Fibroblast of lung (primary cell): ENCODE measurements at regions not wholly inside any gene's neighbourhood (a gene's known extent, or its start where the extent isn't known, plus 50 kb on each side); places are given as distances from the start of the nearest gene placed in this dataset.

Experiments
- DNase-seq, 2 donors: peaks; one replicate each; pipeline versions ENCODE4 v3.0.0 to v3.0.0-alpha.2; 2010; ENCODE audit warnings: low read depth in 2 of 2
- H2AFZ ChIP-seq: 2 replicates; pipeline ENCODE4 v1.5.1; 2012; ENCODE audit warnings: low read length, control low read depth, inconsistent platforms
- H3K27ac ChIP-seq: 2 replicates; pipeline ENCODE4 v1.5.1; 2011; ENCODE audit warnings: low read length, control low read depth; ENCODE audit not compliant: insufficient read depth
- H3K27me3 ChIP-seq: 2 replicates; pipeline ENCODE4 v1.5.1; 2011; ENCODE audit warnings: mild to moderate bottlenecking, low read length; ENCODE audit not compliant: control insufficient read depth, insufficient read depth
- H3K36me3 ChIP-seq: 2 replicates; pipeline ENCODE4 v1.5.1; 2011; ENCODE audit warnings: low read length; ENCODE audit not compliant: control insufficient read depth, insufficient read depth
- H3K4me1 ChIP-seq: 2 replicates; pipeline ENCODE4 v1.5.1; 2011; ENCODE audit warnings: low read length; ENCODE audit not compliant: control insufficient read depth, insufficient read depth; ENCODE audit errors: extremely low read depth
- H3K4me2 ChIP-seq: 2 replicates; pipeline ENCODE4 v1.5.1; 2011; ENCODE audit warnings: low read length, control low read depth; ENCODE audit not compliant: insufficient read depth; ENCODE audit errors: extremely low read depth
- H3K4me3 ChIP-seq, 4 experiments: fragments of 200-600 bp in 1 of 4; sonication (generic) in 1 of 4; replicated peaks in 1 of 4; 2 replicates each; pipeline ENCODE4 v1.5.1; 2011 to 2016; ENCODE audit warnings: low read length in 4 of 4, low read depth in 3 of 4, mild to moderate bottlenecking in 3 of 4, control low read depth in 2 of 4, inconsistent platforms in 1 of 4, mixed read lengths in 1 of 4; ENCODE audit not compliant: insufficient read depth in 1 of 4; ENCODE audit errors: control extremely low read depth in 1 of 4
- H3K79me2 ChIP-seq: 2 replicates; pipeline ENCODE4 v1.5.1; 2012; ENCODE audit warnings: mild to moderate bottlenecking, low read length, inconsistent platforms; ENCODE audit not compliant: control insufficient read depth, insufficient read depth
- H3K9ac ChIP-seq: 2 replicates; pipeline ENCODE4 v1.5.1; 2011; ENCODE audit warnings: mild to moderate bottlenecking, low read length, control low read depth; ENCODE audit not compliant: insufficient read depth
- H3K9me3 ChIP-seq: 2 replicates; pipeline ENCODE4 v1.5.1; 2012; ENCODE audit warnings: low read depth, low read length; ENCODE audit not compliant: control insufficient read depth, insufficient read depth
- H4K20me1 ChIP-seq: 2 replicates; pipeline ENCODE4 v1.5.1; 2011; ENCODE audit warnings: low read length; ENCODE audit not compliant: control insufficient read depth, insufficient read depth; ENCODE audit errors: extremely low read depth
- EZH2 ChIP-seq: IDR thresholded peaks from 2 replicates; pipeline ENCODE4 v1.5.1; 2012; ENCODE audit warnings: low read length, control low read depth, mild to moderate bottlenecking; ENCODE audit errors: missing control alignments
- TF ChIP-seq, protein P1 (sequence below), 2 donors: IDR thresholded peaks in 1 of 2; conservative IDR thresholded peaks in 1 of 2; 1 replicate in 1 of 2; 2 replicates in 1 of 2; pipeline ENCODE4 v1.5.1; 2011 to 2012; ENCODE audit warnings: low read length in 2 of 2, control low read depth in 1 of 2, inconsistent platforms in 1 of 2, low read depth in 1 of 2, mild to moderate bottlenecking in 1 of 2

DNA sequence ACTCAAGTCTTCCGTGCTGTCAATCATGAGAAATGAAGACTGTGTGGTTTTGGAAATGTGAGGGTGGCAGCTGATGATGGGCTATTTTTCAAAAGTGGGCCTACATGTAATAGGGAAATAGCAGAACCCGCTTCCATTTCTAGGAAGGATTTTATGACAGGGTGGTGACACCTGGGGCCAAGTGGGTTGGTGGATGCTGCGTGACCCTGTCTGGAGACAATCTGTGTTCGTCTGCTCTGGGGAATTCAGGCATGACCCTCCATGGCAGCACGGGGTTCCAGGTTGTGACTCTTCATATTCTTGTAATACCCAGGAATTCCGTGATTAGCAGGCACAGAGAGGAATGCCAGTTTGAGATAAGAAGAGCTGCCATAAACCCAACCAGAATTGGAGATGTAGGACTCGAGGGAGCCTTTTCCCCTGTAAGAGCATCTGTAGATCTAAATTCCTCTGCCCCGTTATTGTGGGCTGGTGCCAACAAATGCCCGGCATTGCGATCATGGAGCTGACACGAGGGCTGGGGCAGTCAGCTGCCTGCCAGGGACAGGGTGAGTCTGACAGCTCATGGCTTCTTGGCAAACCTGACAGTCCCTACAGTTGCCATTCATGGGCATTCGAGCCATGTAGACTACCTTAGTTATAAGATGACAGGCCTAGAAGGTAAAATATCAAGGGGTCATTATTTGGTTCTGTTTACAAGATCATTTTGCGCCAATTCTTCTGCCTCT, 279.7 kb downstream of the GADD45G start:
- H3K4me2 ChIP-seq = no peak overlapping the region
- no peak for DNase-seq
- no peaks in the 10 kb centered on the region for H3K4me1 ChIP-seq
- H3K4me3 ChIP-seq = no peak overlapping the region
- H3K9me3 ChIP-seq = no peaks in the 10 kb centered on the region
- H4K20me1 ChIP-seq = no peaks in the 10 kb centered on the region
- no peak overlapping the region for H3K9ac ChIP-seq
- H3K27me3 ChIP-seq = no peaks in the 10 kb centered on the region
- no peaks in the 10 kb centered on the region for H3K36me3 ChIP-seq
- TF ChIP-seq, protein P1, sequence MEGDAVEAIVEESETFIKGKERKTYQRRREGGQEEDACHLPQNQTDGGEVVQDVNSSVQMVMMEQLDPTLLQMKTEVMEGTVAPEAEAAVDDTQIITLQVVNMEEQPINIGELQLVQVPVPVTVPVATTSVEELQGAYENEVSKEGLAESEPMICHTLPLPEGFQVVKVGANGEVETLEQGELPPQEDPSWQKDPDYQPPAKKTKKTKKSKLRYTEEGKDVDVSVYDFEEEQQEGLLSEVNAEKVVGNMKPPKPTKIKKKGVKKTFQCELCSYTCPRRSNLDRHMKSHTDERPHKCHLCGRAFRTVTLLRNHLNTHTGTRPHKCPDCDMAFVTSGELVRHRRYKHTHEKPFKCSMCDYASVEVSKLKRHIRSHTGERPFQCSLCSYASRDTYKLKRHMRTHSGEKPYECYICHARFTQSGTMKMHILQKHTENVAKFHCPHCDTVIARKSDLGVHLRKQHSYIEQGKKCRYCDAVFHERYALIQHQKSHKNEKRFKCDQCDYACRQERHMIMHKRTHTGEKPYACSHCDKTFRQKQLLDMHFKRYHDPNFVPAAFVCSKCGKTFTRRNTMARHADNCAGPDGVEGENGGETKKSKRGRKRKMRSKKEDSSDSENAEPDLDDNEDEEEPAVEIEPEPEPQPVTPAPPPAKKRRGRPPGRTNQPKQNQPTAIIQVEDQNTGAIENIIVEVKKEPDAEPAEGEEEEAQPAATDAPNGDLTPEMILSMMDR (conservative IDR thresholded peaks at IDR 0.05 in 1 of 2, IDR thresholded peaks at IDR 0.05 in 1 of 2; ENCODE audit: low read depth in 1 of 2, low read length in 2 of 2) = no peak
- no peak for TF ChIP-seq EZH2
- no peak overlapping the region for H2AFZ ChIP-seq
- H3K79me2 ChIP-seq = no peaks in the 10 kb centered on the region
- no peak overlapping the region for H3K27ac ChIP-seq

DNA sequence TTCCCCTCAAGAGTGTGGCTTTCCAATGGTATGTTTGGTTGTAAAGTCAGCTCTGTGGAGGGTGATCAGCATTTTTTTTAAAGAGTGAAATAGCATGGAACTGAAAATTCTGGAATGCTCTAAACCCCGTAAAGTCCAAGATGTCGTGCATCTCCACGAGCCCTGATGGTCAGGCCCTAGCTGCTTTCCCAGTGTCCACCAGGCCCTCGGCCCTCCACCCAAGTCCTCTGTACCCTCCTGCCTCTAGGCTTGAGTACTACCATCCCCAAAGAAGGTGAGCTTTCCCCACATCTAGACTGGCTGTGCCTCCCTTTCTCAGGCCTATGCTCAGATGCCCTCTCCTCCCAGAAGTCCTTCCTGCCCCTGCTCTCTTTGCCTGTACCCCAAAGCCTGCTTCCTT, 280.3 kb downstream of the GADD45G start:
- Histone ChIP-seq H2AFZ (no peak overlapping the region), H3K27ac (no peak overlapping the region), H3K9me3 (no peaks in the 10 kb centered on the region), H3K9ac (no peak overlapping the region), H3K4me2 (no peak overlapping the region), H3K36me3 (no peaks in the 10 kb centered on the region), H4K20me1 (no peaks in the 10 kb centered on the region), H3K4me1 (no peaks in the 10 kb centered on the region), H3K27me3 (no peaks in the 10 kb centered on the region), H3K79me2 (no peaks in the 10 kb centered on the region), H3K4me3 (no peak overlapping the region)
- no peak for TF ChIP-seq EZH2
- TF ChIP-seq, protein P1 (conservative IDR thresholded peaks at IDR 0.05 in 1 of 2, IDR thresholded peaks at IDR 0.05 in 1 of 2; ENCODE audit: low read depth in 1 of 2, low read length in 2 of 2) = no peak
- no peak for DNase-seq

DNA sequence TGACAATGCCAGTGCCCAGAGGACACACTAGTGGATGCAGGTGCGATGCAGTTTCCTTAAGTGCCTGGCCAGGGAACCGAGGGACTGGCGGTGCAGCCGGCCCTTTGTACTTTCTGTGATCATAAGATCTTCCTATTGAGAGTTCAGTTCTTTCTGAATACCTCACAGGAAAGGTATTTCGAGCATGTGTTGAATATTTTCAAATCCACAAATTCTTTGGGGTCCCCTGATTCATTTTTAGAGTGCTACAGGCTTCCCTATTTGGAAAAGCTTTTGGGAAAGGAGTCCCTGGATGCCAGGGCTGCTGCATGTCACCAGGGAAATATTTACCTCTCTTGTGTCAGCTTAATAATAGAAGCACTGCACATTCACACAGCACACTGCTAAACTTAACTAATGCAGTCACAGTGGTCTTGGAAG, 281.5 kb downstream of the GADD45G start:
- Histone ChIP-seq H4K20me1 (no peaks in the 10 kb centered on the region), H3K36me3 (no peaks in the 10 kb centered on the region), H3K4me2 (no peak overlapping the region), H3K4me3 (no peak overlapping the region), H3K27me3 (no peaks in the 10 kb centered on the region), H3K4me1 (no peaks in the 10 kb centered on the region), H3K79me2 (no peaks in the 10 kb centered on the region), H3K9ac (no peak overlapping the region), H3K27ac (no peak overlapping the region), H3K9me3 (no peaks in the 10 kb centered on the region), H2AFZ (no peak overlapping the region)
- DNase-seq = peak in 1 of 2 donors; percentile 85
- TF ChIP-seq EZH2 = no peak
- TF ChIP-seq, protein P1 (conservative IDR thresholded peaks at IDR 0.05 in 1 of 2, IDR thresholded peaks at IDR 0.05 in 1 of 2; ENCODE audit: low read depth in 1 of 2, low read length in 2 of 2) = no peak
